ENCODE measurements at regions not wholly inside any gene's neighbourhood (a gene's known extent, or its start where the extent isn't known, plus 50 kb on each side); places are given as distances from the start of the nearest gene placed in this dataset.
A peak's percentile ranks its signal among the peaks of the same experiment; 100 is the strongest.

GRCh38 chr6:71411882-71412281 is 123.3 kb downstream of the OGFRL1 start:
- Histone ChIP-seq H3K4me3 (ENCODE audit: low read length) (no peak overlapping the region), H3K27me3 (ENCODE audit: insufficient read depth, low read length) (no peaks in the 10 kb centered on the region), H3K9ac (ENCODE audit: low read depth, low read length) (no peak overlapping the region), H3K4me1 (ENCODE audit: insufficient read depth, low read length) (peaks cover 12% of the 10 kb centered on the region), H3K27ac (ENCODE audit: low read length) (no peak overlapping the region), H3K36me3 (ENCODE audit: insufficient read depth, low read depth, low read length) (peaks cover 4% of the 10 kb centered on the region; the same call in 1 of the 2 replicates), H3K9me3 (ENCODE audit: insufficient read depth, low read depth, low read length) (no peaks in the 10 kb centered on the region)

GRCh38 chr6:71412559-71413140 is 124.0 kb downstream of the OGFRL1 start:
- H3K27ac ChIP-seq (ENCODE audit: low read length): no peak overlapping the region

GRCh38 chr6:71414486-71414885 is 125.9 kb downstream of the OGFRL1 start:
- peaks cover 4% of the 10 kb centered on the region for H3K4me1 ChIP-seq (ENCODE audit: insufficient read depth, low read length)
- H3K27me3 ChIP-seq (ENCODE audit: insufficient read depth, low read length): peaks cover 14% of the 10 kb centered on the region
- no peaks in the 10 kb centered on the region for H3K9me3 ChIP-seq (ENCODE audit: insufficient read depth, low read depth, low read length)
- no peak overlapping the region for H3K4me3 ChIP-seq (ENCODE audit: low read length)
- no peak overlapping the region for H3K9ac ChIP-seq (ENCODE audit: low read depth, low read length)
- H3K27ac ChIP-seq (ENCODE audit: low read length): no peak overlapping the region
- peaks cover 4% of the 10 kb centered on the region; the same call in 1 of the 2 replicates for H3K36me3 ChIP-seq (ENCODE audit: insufficient read depth, low read depth, low read length)

More at GRCh38 chr6:71412559-71413140, 124.0 kb downstream of the OGFRL1 start:
- H3K9me3 ChIP-seq (ENCODE audit: insufficient read depth, low read depth, low read length): no peaks in the 10 kb centered on the region
- H3K27me3 ChIP-seq (ENCODE audit: insufficient read depth, low read length): no peaks in the 10 kb centered on the region
- peaks cover 5% of the 10 kb centered on the region for H3K4me1 ChIP-seq (ENCODE audit: insufficient read depth, low read length)
- no peak overlapping the region for H3K4me3 ChIP-seq (ENCODE audit: low read length)
- no peak overlapping the region for H3K9ac ChIP-seq (ENCODE audit: low read depth, low read length)
- peaks cover 4% of the 10 kb centered on the region; the same call in 1 of the 2 replicates for H3K36me3 ChIP-seq (ENCODE audit: insufficient read depth, low read depth, low read length)

- Histone ChIP-seq H3K36me3 (ENCODE audit: insufficient read depth, low read depth, low read length) (peaks cover 4% of the 10 kb centered on the region; the same call in 1 of the 2 replicates), H3K4me3 (ENCODE audit: low read length) (peak overlapping the region; percentile 84), H3K9me3 (ENCODE audit: insufficient read depth, low read depth, low read length) (no peaks in the 10 kb centered on the region), H3K4me1 (ENCODE audit: insufficient read depth, low read length) (no peaks in the 10 kb centered on the region; the same call in 1 of the 2 replicates), H3K27ac (ENCODE audit: low read length) (no peak overlapping the region), H3K9ac (ENCODE audit: low read depth, low read length) (peak overlapping the region; percentile 39; the same call in 1 of the 2 replicates), H3K27me3 (ENCODE audit: insufficient read depth, low read length) (peaks cover 29% of the 10 kb centered on the region)
Measured at GRCh38 chr6:71419217-71420094, 130.8 kb downstream of the OGFRL1 start.

GRCh38 chr6:71420095-71420692 is 131.6 kb downstream of the OGFRL1 start:
- Histone ChIP-seq H3K9me3 (ENCODE audit: insufficient read depth, low read depth, low read length) (no peaks in the 10 kb centered on the region), H3K27me3 (ENCODE audit: insufficient read depth, low read length) (peaks cover 29% of the 10 kb centered on the region), H3K27ac (ENCODE audit: low read length) (no peak overlapping the region), H3K36me3 (ENCODE audit: insufficient read depth, low read depth, low read length) (peaks cover 4% of the 10 kb centered on the region; the same call in 1 of the 2 replicates), H3K9ac (ENCODE audit: low read depth, low read length) (peak overlapping the region; percentile 39; the same call in 1 of the 2 replicates), H3K4me1 (ENCODE audit: insufficient read depth, low read length) (no peaks in the 10 kb centered on the region; the same call in 1 of the 2 replicates), H3K4me3 (ENCODE audit: low read length) (peak overlapping the region; percentile 84)

GRCh38 chr6:71420693-71421328 is 132.2 kb downstream of the OGFRL1 start:
- peak overlapping the region; percentile 39; the same call in 1 of the 2 replicates for H3K9ac ChIP-seq (ENCODE audit: low read depth, low read length)

GRCh38 chr6:71421611-71422010 is 133.0 kb downstream of the OGFRL1 start:
- Histone ChIP-seq H3K27ac (ENCODE audit: low read length) (no peak overlapping the region), H3K9me3 (ENCODE audit: insufficient read depth, low read depth, low read length) (no peaks in the 10 kb centered on the region), H3K36me3 (ENCODE audit: insufficient read depth, low read depth, low read length) (no peaks in the 10 kb centered on the region), H3K9ac (ENCODE audit: low read depth, low read length) (no peak overlapping the region), H3K4me1 (ENCODE audit: insufficient read depth, low read length) (no peaks in the 10 kb centered on the region; the same call in 1 of the 2 replicates), H3K27me3 (ENCODE audit: insufficient read depth, low read length) (peaks cover 36% of the 10 kb centered on the region), H3K4me3 (ENCODE audit: low read length) (0 out of 2 replicates have a peak overlapping the region, but pooled peaks have one; percentile 84)

More at GRCh38 chr6:71420693-71421328, 132.2 kb downstream of the OGFRL1 start:
- Histone ChIP-seq H3K4me3 (ENCODE audit: low read length) (peak overlapping the region; percentile 84), H3K4me1 (ENCODE audit: insufficient read depth, low read length) (no peaks in the 10 kb centered on the region; the same call in 1 of the 2 replicates), H3K27me3 (ENCODE audit: insufficient read depth, low read length) (peaks cover 29% of the 10 kb centered on the region), H3K9me3 (ENCODE audit: insufficient read depth, low read depth, low read length) (no peaks in the 10 kb centered on the region), H3K36me3 (ENCODE audit: insufficient read depth, low read depth, low read length) (peaks cover 4% of the 10 kb centered on the region; the same call in 1 of the 2 replicates), H3K27ac (ENCODE audit: low read length) (no peak overlapping the region)

- Histone ChIP-seq H3K36me3 (ENCODE audit: insufficient read depth, low read depth, low read length) (no peaks in the 10 kb centered on the region), H3K4me1 (ENCODE audit: insufficient read depth, low read length) (no peaks in the 10 kb centered on the region), H3K9ac (ENCODE audit: low read depth, low read length) (no peak overlapping the region), H3K27me3 (ENCODE audit: insufficient read depth, low read length) (peaks cover 7% of the 10 kb centered on the region; the same call in 1 of the 2 replicates), H3K27ac (ENCODE audit: low read length) (no peak overlapping the region), H3K4me3 (ENCODE audit: low read length) (no peak overlapping the region), H3K9me3 (ENCODE audit: insufficient read depth, low read depth, low read length) (no peaks in the 10 kb centered on the region)
Measured at GRCh38 chr6:71430018-71430417, 141.4 kb downstream of the OGFRL1 start.

- Histone ChIP-seq H3K4me3 (ENCODE audit: low read length) (no peak overlapping the region), H3K4me1 (ENCODE audit: insufficient read depth, low read length) (no peaks in the 10 kb centered on the region), H3K27me3 (ENCODE audit: insufficient read depth, low read length) (no peaks in the 10 kb centered on the region), H3K27ac (ENCODE audit: low read length) (no peak overlapping the region), H3K9me3 (ENCODE audit: insufficient read depth, low read depth, low read length) (no peaks in the 10 kb centered on the region), H3K9ac (ENCODE audit: low read depth, low read length) (no peak overlapping the region), H3K36me3 (ENCODE audit: insufficient read depth, low read depth, low read length) (no peaks in the 10 kb centered on the region)
Measured at GRCh38 chr6:71433441-71433840, 144.8 kb downstream of the OGFRL1 start.

- no peaks in the 10 kb centered on the region for H3K27me3 ChIP-seq (ENCODE audit: insufficient read depth, low read length)
- no peak overlapping the region for H3K9ac ChIP-seq (ENCODE audit: low read depth, low read length)
- no peaks in the 10 kb centered on the region; the same call in 1 of the 2 replicates for H3K4me1 ChIP-seq (ENCODE audit: insufficient read depth, low read length)
- no peaks in the 10 kb centered on the region for H3K9me3 ChIP-seq (ENCODE audit: insufficient read depth, low read depth, low read length)
- H3K27ac ChIP-seq (ENCODE audit: low read length): no peak overlapping the region
- no peaks in the 10 kb centered on the region for H3K36me3 ChIP-seq (ENCODE audit: insufficient read depth, low read depth, low read length)
- no peak overlapping the region for H3K4me3 ChIP-seq (ENCODE audit: low read length)
Measured at GRCh38 chr6:71444222-71444621, 155.6 kb downstream of the OGFRL1 start.

- H3K9me3 ChIP-seq (ENCODE audit: insufficient read depth, low read depth, low read length): no peaks in the 10 kb centered on the region
- H3K4me1 ChIP-seq (ENCODE audit: insufficient read depth, low read length): no peaks in the 10 kb centered on the region; the same call in 1 of the 2 replicates
- no peak overlapping the region for H3K27ac ChIP-seq (ENCODE audit: low read length)
- no peak overlapping the region for H3K4me3 ChIP-seq (ENCODE audit: low read length)
- H3K9ac ChIP-seq (ENCODE audit: low read depth, low read length): no peak overlapping the region
- H3K36me3 ChIP-seq (ENCODE audit: insufficient read depth, low read depth, low read length): no peaks in the 10 kb centered on the region
- H3K27me3 ChIP-seq (ENCODE audit: insufficient read depth, low read length): no peaks in the 10 kb centered on the region
Measured at GRCh38 chr6:71446057-71446456, 157.4 kb downstream of the OGFRL1 start.
